ENCODE measurements at regions not wholly inside any gene's neighbourhood (a gene's known extent, or its start where the extent isn't known, plus 50 kb on each side); places are given as distances from the start of the nearest gene placed in this dataset.

GRCh38 chr10:120643351-120643750 is 186.3 kb downstream of the PLPP4 start:
- TF ChIP-seq EZH2 (IDR thresholded peaks at IDR 0.05) (no peak), POLR2AphosphoS5 (IDR thresholded peaks at IDR 0.05; ENCODE audit: borderline replicate concordance, low read depth, low read length) (no peak), FOXP2 (optimal IDR thresholded peaks at IDR 0.05; ENCODE audit: control extremely low read depth, extremely low read length, insufficient read depth) (no peak)
